ENCODE measurements at regions not wholly inside any gene's neighbourhood (a gene's known extent, or its start where the extent isn't known, plus 50 kb on each side); places are given as distances from the start of the nearest gene placed in this dataset.

DNA sequence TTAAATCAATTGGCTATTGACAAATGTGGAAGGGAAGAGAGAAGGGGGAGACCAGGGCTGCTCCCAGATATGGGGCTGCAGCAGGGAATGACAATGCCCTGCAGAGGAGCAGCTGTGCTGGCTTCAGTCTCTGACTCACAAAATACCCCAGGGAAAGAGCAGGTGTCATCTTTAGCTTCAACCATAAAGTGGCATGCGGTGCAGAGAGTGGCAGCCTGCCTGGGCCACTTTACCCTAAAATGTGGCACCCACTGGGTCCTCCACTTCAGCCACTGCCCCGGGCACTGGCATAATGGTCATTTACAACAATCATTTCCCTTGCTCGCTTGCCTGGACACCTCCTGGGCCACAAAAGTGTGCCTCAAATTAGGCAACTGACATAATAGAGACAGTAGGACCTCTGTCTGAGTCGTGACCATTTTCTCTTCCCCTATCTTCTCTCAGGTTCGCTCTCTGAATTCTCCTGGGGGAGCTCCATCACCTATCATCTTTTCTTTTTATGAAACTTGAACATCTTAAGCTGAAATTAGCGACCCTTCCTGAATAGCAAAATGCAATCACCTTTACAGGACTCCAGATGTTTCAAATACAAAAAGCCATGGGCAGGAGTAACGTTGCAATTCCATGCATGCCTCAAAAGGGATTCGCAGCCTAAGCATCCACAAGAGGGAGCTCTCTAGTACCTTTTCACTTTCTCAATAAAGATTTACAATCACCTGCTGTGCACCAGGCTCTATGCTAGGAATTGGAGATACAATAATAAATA is 179.9 kb upstream of the ATF7IP start:
- TF ChIP-seq, protein P1, sequence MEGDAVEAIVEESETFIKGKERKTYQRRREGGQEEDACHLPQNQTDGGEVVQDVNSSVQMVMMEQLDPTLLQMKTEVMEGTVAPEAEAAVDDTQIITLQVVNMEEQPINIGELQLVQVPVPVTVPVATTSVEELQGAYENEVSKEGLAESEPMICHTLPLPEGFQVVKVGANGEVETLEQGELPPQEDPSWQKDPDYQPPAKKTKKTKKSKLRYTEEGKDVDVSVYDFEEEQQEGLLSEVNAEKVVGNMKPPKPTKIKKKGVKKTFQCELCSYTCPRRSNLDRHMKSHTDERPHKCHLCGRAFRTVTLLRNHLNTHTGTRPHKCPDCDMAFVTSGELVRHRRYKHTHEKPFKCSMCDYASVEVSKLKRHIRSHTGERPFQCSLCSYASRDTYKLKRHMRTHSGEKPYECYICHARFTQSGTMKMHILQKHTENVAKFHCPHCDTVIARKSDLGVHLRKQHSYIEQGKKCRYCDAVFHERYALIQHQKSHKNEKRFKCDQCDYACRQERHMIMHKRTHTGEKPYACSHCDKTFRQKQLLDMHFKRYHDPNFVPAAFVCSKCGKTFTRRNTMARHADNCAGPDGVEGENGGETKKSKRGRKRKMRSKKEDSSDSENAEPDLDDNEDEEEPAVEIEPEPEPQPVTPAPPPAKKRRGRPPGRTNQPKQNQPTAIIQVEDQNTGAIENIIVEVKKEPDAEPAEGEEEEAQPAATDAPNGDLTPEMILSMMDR (IDR thresholded peaks at IDR 0.05) = peak; percentile 90

DNA sequence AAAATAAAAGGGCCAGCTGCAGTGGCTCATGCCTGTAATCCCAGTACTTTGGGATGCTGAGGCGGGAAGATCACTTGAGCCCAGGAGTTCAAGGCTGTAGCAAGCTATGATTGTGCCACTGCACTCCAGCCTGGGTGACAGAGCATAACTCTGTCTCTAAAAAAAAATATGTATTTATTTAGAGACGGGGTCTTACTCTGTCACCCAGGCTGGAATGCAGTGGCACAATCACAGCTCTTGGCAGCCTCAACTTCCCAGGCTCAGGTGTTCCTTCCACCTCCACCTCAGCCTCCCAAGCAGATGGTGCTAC is 179.3 kb upstream of the ATF7IP start:
- TF ChIP-seq, protein P1 (IDR thresholded peaks at IDR 0.05) = no peak

DNA sequence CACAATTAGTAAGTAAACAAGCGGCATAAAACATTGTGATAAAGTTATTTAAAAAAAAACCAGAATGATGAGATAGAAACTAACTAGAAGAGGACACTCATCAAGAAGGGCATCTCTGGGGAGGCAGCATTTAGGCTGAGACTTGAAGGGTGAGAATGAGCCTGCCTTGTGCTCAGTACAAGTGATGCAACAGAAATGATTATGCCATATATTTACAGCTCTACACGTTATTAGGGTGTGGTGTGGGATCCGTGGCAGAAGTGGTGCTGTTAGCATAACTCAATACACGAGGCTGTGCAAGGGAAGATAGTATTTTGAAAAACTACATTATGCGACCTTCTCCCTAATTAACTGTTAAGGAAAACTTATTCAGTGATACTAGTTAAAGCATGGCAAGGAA is 178.5 kb upstream of the ATF7IP start:
- TF ChIP-seq, protein P1 (IDR thresholded peaks at IDR 0.05) = no peak

DNA sequence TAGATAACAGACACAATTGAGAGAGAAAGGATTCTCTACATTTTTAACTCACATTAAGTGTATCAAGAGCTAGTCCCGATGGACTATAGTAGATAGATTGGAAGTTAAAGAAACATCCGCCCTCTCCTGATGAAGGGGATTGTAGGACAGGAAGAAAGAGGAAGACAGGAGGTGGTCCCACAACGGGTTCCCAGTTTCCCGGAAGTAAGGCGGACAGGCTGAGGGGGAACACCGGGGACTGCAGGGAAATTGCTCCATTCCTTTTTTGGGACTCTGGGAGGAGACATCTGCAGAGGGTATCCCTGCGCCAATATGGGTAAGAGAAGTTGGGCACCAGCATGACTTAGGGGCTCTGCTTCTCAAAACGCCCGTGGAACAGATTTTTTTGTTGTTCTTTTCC is 177.5 kb upstream of the ATF7IP start:
- TF ChIP-seq, protein P1 (IDR thresholded peaks at IDR 0.05) = no peak

DNA sequence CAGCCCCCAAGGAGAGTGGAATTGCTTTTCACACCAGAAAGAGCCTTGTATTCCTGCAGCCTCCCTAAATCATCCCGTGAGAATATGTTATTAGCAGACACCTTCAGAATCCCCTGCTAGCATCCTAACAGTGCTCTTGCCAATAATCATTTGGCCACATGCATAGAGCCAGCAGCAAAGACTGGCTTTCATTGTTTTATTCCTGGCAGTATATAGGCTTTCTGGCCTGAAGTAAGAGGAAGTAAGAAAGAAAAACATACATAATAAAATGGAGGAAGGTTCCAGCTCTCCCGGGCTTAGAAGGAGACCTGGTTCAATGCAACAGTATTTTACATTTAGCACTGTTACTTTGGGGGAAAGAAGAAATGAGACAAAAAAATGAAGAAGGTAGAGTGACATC is 176.7 kb upstream of the ATF7IP start:
- TF ChIP-seq, protein P1 (IDR thresholded peaks at IDR 0.05) = no peak

DNA sequence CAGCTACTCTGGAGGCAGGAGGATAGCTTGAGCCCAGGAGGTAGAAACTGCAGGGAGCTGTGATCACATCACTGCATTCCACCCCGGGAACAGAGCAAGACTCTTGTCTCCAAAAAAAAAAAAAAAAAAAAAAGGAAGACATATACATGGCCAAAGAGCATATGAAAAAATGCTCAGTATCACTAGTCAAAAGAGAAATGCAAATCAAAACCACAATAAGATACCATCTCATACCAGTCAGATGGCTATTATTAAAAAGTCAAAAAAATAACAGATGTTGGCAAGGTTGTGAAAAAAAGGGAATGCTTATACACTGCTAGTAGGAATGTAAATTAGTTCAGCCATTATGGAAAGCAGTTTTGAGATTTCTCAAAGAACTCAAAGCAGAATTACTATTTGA is 174.8 kb upstream of the ATF7IP start:
- TF ChIP-seq, protein P1 (IDR thresholded peaks at IDR 0.05) = no peak

DNA sequence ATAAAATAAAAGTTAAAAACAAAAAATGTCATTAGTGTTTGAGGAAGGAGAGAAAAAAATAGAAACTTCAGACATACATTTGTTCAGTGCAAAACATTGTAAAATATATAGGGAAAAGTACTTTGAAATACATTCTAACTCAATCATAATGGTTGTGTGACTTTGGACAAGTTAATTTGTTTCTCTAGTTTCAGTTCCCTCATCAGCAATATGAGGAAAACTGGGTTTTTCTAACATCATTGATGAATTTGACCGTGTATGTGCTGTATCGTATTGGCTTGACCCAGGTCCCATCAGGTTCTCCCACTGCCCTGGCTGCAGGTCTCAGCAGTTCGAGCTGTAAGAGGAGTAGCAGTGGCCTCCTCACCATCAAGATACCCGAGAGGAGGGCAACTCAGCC is 173.9 kb upstream of the ATF7IP start:
- TF ChIP-seq, protein P1 (IDR thresholded peaks at IDR 0.05) = no peak

DNA sequence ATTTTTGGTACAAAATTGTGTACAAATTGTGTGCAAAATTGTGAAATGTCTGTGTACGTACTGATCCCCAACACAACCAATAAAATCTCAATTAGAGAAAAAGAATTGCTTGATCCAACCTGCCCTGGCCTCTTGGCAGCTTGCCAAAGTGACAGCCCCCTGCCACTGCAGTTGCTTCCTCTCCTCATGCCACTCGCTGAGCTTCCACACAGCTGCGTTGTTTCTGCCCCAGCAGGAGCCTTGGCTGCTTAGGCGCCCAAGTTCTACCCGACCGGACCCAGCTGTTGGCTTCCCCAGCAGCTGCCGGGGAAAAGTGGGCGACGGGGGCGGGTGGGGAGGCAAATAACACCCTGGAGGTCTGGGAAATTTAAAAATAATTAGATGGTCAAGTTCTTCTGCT is 171.8 kb upstream of the ATF7IP start:
- TF ChIP-seq, protein P1 (IDR thresholded peaks at IDR 0.05) = no peak
